ENCODE measurements at regions not wholly inside any gene's neighbourhood (a gene's known extent, or its start where the extent isn't known, plus 50 kb on each side); places are given as distances from the start of the nearest gene placed in this dataset.

DNA sequence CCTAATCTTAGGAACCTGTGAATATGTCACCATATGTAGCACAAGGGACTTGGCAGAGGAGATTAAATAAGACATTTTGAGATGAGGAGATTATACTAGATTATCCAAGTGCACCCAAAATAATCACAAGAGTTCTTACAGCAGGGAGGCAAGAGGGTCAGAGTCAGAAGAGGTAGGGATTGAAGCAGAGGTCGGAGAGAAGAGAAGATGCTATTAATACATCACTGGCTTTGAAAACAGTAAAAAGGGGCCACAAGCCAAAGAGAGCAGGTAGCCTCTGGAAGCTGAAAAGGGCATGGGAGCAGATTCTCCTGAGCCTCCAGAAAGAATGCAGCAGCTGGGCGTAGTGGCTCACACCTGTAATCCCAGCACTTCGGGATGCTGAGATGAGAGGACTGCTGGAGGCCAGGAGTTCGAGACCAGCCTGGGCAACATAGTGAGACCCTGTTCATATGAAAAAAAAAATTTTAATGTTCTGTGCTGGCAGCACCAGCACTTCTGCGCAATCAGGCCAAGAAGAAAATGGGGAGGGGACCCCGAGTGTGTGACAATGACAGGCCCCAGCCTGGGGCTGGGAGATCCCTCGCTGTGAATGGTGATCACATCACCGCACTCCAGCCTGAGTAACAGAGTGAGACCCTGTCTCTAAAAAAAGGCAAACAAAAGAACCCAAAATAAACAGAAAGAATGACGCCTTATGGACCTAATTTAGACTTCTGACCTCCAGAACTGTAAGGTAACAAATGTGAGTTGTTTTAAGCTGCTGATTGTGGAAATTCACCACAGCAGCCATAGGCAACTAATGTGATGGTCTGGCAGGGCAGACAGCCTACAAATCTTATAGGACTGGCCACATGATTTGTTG lies 275.4 kb downstream of the MRTFB start:
- no peak overlapping the region for H3K4me3 ChIP-seq (replicated peaks in 1 of 2; ENCODE audit: low read depth in 1 of 2, low read length in 2 of 2)
- no peaks in the 10 kb centered on the region for H3K36me3 ChIP-seq (ENCODE audit: control insufficient read depth in 1 of 2, insufficient read depth in 2 of 2, low read length in 2 of 2)
- ATAC-seq = no peak
- no peaks in the 10 kb centered on the region for H4K20me1 ChIP-seq (ENCODE audit: insufficient read depth)
- intact Hi-C loops (cut with micrococcal nuclease) = no loop called here
- peaks cover 0 to 5% of the 10 kb centered on the region in 2 experiments; a peak in 1 of 4 replicates for H3K4me1 ChIP-seq (ENCODE audit: control insufficient read depth in 1 of 2, insufficient read depth in 2 of 2, low read length in 2 of 2)
- ChIA-PET CTCF (no interaction called here), POLR2A (no interaction called here), RAD21 (ENCODE audit: low non-redundant PET in 1 of 2, low total read pairs in 2 of 2, uncharacterized antibody in 2 of 2, unreplicated experiment in 2 of 2) (no interaction called here)
- TF ChIP-seq EZH2phosphoT487 (IDR thresholded peaks at IDR 0.05; ENCODE audit: borderline replicate concordance) (no peak), ELF1 (IDR thresholded peaks at IDR 0.05; ENCODE audit: borderline replicate concordance, low read depth) (no peak), EGR1 (IDR thresholded peaks at IDR 0.05; ENCODE audit: low read depth) (no peak), SRF (IDR thresholded peaks at IDR 0.05; ENCODE audit: low read depth) (no peak), RAD21 (IDR thresholded peaks at IDR 0.05; ENCODE audit: low read depth) (no peak), CEBPB (IDR thresholded peaks at IDR 0.05; ENCODE audit: low read depth) (no peak)
- TF ChIP-seq, protein P1, sequence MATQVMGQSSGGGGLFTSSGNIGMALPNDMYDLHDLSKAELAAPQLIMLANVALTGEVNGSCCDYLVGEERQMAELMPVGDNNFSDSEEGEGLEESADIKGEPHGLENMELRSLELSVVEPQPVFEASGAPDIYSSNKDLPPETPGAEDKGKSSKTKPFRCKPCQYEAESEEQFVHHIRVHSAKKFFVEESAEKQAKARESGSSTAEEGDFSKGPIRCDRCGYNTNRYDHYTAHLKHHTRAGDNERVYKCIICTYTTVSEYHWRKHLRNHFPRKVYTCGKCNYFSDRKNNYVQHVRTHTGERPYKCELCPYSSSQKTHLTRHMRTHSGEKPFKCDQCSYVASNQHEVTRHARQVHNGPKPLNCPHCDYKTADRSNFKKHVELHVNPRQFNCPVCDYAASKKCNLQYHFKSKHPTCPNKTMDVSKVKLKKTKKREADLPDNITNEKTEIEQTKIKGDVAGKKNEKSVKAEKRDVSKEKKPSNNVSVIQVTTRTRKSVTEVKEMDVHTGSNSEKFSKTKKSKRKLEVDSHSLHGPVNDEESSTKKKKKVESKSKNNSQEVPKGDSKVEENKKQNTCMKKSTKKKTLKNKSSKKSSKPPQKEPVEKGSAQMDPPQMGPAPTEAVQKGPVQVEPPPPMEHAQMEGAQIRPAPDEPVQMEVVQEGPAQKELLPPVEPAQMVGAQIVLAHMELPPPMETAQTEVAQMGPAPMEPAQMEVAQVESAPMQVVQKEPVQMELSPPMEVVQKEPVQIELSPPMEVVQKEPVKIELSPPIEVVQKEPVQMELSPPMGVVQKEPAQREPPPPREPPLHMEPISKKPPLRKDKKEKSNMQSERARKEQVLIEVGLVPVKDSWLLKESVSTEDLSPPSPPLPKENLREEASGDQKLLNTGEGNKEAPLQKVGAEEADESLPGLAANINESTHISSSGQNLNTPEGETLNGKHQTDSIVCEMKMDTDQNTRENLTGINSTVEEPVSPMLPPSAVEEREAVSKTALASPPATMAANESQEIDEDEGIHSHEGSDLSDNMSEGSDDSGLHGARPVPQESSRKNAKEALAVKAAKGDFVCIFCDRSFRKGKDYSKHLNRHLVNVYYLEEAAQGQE (IDR thresholded peaks at IDR 0.05; ENCODE audit: low read depth) = no peak
- H3K27ac ChIP-seq (ENCODE audit: low read depth, low read length) = no peak overlapping the region
- BruUV-seq (replicated peaks) = no TSS peak
- no peak overlapping the region for H3K4me2 ChIP-seq (ENCODE audit: low read length)
- H3K9ac ChIP-seq (ENCODE audit: low read length) = no peak overlapping the region
- H3K27me3 ChIP-seq (ENCODE audit: insufficient read depth, low read length) = no peaks in the 10 kb centered on the region
- H3K9me2 ChIP-seq (ENCODE audit: insufficient read depth) = no peaks in the 10 kb centered on the region
- H3K79me2 ChIP-seq (ENCODE audit: insufficient read depth, low read length) = no peaks in the 10 kb centered on the region
- H2AFZ ChIP-seq (ENCODE audit: low read depth, low read length, poor library complexity, severe bottlenecking) = no peak overlapping the region
- peaks cover 0 to 5% of the 10 kb centered on the region in 2 experiments; a peak in 1 of 4 replicates for H3K9me3 ChIP-seq (ENCODE audit: control insufficient read depth in 1 of 2, insufficient read depth in 1 of 2, low read depth in 1 of 2, low read length in 2 of 2)
- no peak for DNase-seq (ENCODE audit: low read depth, low spot score)
